GM21529 (cell line): ENCODE measurements at regions not wholly inside any gene's neighbourhood (a gene's known extent, or its start where the extent isn't known, plus 50 kb on each side); places are given as distances from the start of the nearest gene placed in this dataset.
A peak's percentile ranks its signal among the peaks of the same experiment; 100 is the strongest.

ENCODE experiments used
- ATAC-seq: cut with Tn5 transposase; IDR thresholded peaks from one replicate; pipeline ENCODE4 v1.9.1; 2021; ENCODE audit not compliant: unreplicated experiment

- no peak for ATAC-seq
Observed at GRCh38 chr1:192713921-192714320, 78.0 kb downstream of the RGS13 start.

- ATAC-seq, result no peak
Observed at GRCh38 chr1:192724670-192725069, 84.2 kb upstream of the RGS2 start.

- ATAC-seq, result no peak
Observed at GRCh38 chr1:192726820-192727504, 81.9 kb upstream of the RGS2 start.

- peak; percentile 50 for ATAC-seq
Observed at GRCh38 chr1:192729500-192729899, 79.3 kb upstream of the RGS2 start.

- no peak for ATAC-seq
Observed at GRCh38 chr1:192730198-192730597, 78.6 kb upstream of the RGS2 start.

- peak; percentile 52 for ATAC-seq
Observed at GRCh38 chr1:192732787-192733186, 76.1 kb upstream of the RGS2 start.

GRCh38 chr1:192735298-192735915, 73.4 kb upstream of the RGS2 start:
- no peak for ATAC-seq

- no peak for ATAC-seq
Observed at GRCh38 chr1:192737306-192737705, 71.5 kb upstream of the RGS2 start.

GRCh38 chr1:192739476-192740184, 69.2 kb upstream of the RGS2 start:
- no peak for ATAC-seq

- no peak for ATAC-seq
Observed at GRCh38 chr1:192740214-192740613, 68.6 kb upstream of the RGS2 start.

GRCh38 chr1:192741095-192741494, 67.7 kb upstream of the RGS2 start:
- no peak for ATAC-seq

GRCh38 chr1:192747301-192747700, 61.5 kb upstream of the RGS2 start:
- ATAC-seq, result no peak

GRCh38 chr1:192747943-192748342, 60.9 kb upstream of the RGS2 start:
- no peak for ATAC-seq

GRCh38 chr1:192749349-192749748, 59.5 kb upstream of the RGS2 start:
- ATAC-seq, result no peak

- no peak for ATAC-seq
Observed at GRCh38 chr1:192751260-192751659, 57.6 kb upstream of the RGS2 start.

- no peak for ATAC-seq
Observed at GRCh38 chr1:192756314-192756713, 52.5 kb upstream of the RGS2 start.

GRCh38 chr1:192756847-192757246, 52.0 kb upstream of the RGS2 start:
- ATAC-seq, result no peak

GRCh38 chr1:192758492-192758891, 50.3 kb upstream of the RGS2 start:
- no peak for ATAC-seq
